Epidermal melanocyte (primary cell): ENCODE measurements at regions not wholly inside any gene's neighbourhood (a gene's known extent, or its start where the extent isn't known, plus 50 kb on each side); places are given as distances from the start of the nearest gene placed in this dataset.

Source experiments
- DNase-seq: peaks from one replicate; pipeline ENCODE4 v3.0.0; 2011; ENCODE audit warnings: low spot score; ENCODE audit not compliant: insufficient read length

DNA sequence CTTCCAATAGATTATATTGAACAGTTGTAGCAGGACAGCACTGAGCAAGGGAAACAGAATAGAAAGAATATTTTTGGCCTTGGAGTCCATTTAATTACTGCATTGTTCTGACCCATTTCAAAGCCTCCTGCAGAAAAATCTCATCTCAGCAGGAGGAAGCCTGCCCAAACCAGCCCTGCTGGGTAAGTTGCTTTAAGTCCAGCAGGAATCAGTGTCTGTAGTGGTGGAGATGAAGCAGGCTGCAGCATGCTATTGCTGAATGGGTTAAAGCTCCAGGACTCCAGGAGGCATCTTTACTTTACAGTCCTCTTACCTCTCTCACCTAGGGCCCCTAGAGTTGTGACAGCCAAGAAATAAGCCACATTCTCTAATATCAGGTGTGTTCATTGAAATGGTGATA is 380.3 kb upstream of the THBS1 start:
- DNase-seq: no peak

- no peak for DNase-seq
Observed at GRCh38 chr15:39202641-39203040, 378.2 kb upstream of the THBS1 start.

- DNase-seq: no peak
Observed at GRCh38 chr15:39204031-39204430, 376.8 kb upstream of the THBS1 start.

DNA sequence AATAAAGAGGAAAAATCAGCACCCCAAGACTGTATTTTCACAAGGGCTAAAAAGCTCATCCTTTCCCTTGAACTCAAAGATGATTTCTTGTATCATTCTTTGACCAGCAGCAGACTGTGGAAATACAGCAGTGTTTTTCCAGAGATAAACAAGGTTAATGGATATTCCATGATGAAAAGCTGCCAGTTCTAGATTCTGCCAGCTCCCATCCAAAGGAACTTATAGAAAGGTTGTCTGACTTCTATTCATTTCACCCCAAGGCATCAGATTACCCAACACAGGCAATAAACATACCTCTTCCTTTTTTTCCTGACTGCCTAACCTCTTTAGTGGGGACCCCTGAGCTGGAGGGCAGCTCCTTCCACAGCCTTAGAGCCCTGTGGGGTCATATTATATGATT is 375.8 kb upstream of the THBS1 start:
- no peak for DNase-seq

DNA sequence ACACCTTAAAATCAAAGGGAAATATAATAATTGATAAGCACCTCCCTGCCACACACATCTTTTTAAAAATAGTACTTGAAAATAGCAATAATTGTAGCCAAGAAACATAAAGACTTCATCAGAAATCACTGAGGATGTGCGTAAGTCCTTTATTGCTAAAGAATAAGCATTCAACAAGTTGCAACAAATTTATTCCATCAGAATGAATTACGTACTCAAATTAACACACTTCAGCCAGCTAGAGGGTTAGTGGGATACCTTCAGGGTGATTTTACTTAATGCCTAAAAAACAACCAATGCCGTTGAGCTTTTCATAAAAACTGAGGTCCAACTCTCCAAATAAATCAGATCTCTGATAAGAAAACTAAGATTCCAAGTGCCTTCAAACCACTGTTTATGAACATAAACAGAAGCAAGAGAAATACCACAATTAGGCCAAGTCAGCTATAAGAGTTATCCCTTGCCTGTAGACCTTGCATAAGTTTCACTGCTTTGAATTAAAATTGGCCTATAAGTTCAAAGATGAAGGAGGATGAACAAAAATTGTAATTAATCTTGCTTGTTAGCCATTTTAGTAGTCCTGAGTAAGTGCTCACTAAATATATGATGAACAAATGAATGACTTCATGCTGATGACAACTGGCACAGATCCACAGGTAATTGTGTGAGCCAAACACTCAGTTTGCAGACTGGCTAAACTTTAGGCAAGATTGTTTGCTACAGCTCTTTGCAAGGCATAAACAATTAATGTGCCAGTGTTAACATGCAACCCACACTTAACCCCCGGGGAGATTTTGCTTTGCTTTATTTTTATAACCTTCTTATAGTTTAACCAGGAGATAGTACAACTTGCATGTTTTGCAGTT is 375.1 kb upstream of the THBS1 start:
- DNase-seq: no peak

GRCh38 chr15:39207532-39208115 is 373.3 kb upstream of the THBS1 start:
- DNase-seq: no peak

DNA sequence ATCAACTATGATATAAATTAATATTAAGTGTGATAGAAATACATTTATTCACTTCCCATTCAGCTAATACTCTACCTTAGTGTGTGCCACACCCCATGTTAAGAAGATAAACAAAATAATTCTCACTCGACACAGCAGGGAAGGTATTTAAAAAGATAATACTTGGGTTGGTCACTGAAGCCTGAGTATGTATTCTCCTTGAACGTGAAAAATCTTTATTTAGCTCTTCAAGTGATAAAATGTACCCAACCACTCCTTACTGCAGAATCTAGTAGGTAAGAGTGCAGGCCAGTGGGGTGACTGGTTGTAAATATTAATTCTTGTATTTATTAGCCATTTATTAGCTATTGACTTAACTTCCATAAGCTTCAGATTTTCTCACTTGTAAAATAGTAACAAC is 372.7 kb upstream of the THBS1 start:
- DNase-seq: no peak

- no peak for DNase-seq
Observed at GRCh38 chr15:39209548-39210211, 371.2 kb upstream of the THBS1 start.

DNA sequence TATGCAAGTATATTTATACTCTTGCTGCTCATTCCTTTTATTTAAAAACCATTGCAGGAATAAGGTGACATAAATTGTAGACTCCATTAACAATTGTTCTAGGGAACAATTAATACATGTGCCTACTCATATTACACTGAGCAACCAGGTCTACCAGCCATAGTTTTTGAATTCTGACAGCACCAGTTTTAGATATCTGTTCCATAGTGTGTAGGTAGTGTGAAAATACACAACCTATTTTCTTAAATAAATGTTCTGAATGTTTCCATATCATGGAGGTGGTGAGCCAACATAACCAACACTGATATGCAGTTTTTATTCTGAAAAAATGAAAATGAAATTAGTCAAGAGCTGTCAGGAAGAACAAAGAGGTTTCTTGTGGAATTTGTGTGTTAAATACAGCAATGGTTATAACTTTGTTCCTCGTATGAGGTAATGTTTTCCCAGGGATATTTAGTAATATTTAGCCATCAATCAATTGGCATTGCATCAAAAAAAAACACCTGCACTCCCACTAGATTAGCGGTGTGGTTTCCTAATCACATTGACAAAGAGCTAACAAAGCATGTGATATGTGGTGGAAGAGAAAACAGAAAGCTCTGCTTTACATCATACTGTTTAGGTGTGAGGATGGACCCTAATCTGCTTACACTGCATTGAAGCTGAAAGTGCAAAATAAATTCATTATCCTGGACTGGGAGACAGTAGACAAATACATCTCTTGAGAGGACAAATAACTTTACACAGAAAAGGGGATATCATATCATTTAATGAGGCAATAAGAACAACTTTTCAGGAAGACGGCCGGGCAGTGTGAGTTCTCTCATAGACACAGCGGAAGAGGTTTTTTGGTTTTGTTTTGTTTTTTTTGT is 369.5 kb upstream of the THBS1 start:
- no peak for DNase-seq

GRCh38 chr15:39213385-39213840 is 367.5 kb upstream of the THBS1 start:
- DNase-seq: peak; percentile 23

- DNase-seq: no peak
Observed at GRCh38 chr15:39215015-39215414, 365.9 kb upstream of the THBS1 start.

DNA sequence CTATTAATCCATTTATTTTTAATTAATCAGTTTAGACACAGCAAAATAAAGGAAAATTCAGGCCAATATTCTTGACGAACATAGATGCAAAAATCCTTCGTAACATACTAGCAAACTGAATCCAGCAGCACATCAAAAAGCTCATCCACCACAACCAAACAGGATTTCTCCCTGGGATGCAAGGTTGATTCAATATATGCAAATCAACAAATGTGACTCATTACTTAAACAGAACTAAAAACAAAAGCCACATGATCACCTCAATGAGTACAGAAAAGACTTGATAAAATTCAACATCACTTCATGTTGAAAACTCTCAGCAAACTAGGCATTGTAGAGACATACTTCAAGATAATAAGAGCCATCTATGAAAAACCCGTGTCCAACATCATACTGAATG is 364.1 kb upstream of the THBS1 start:
- no peak for DNase-seq

GRCh38 chr15:39219608-39220007 is 361.3 kb upstream of the THBS1 start:
- DNase-seq: no peak

DNA sequence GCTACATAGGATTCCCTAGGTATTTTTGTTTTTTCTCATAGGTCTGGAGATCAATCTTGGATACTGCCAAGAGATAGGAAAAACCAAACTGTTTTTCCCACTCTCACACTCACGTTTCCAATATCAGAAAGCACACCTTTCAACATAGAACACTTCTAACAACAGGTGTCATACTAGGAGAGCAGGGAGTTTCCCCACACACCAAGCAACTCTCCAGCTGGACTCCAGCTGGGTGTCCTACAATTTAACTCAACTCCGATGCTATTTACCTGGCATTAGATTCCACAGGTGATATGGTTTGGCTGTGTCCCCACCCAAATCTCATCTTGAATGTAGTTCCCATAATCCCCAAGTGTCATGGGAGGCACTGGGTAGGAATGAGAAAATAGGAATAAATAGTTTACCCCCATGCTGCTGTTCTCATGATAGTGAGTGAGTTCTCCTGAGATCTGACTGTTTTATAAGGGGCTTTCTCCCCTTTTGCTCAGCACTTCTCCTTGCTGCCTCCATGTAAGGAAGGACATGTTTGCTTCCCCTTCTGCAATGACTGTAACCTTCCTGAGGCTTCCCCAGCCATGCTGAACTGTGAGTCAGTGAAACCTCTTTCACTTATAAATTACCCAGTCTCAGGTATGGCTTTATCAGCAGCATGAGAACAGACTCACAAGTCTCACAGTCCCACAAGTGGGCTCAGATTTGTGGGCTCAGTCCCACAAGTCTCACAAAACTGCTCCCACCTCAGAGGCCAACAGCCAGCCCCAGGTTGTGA is 354.5 kb upstream of the THBS1 start:
- no peak for DNase-seq

GRCh38 chr15:39227001-39227400 is 353.9 kb upstream of the THBS1 start:
- DNase-seq: no peak

DNA sequence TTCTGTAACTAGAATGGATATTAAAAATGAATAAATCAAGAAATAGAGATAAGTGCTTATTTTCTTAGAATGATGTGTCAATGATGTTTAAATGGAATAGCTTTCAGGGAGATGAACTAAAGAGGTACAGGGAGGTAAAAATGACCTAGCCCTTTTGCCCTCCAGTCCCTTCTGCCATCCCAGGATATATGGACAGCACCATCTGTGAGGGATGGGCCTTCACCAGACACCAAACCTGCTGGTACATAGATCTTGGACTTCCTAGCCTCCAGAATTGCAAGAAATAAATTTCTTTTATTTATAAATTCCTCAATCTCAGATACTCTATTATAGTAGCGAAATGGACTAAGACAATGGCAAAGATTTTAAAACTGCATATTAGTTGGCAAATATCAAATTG is 352.0 kb upstream of the THBS1 start:
- no peak for DNase-seq

DNA sequence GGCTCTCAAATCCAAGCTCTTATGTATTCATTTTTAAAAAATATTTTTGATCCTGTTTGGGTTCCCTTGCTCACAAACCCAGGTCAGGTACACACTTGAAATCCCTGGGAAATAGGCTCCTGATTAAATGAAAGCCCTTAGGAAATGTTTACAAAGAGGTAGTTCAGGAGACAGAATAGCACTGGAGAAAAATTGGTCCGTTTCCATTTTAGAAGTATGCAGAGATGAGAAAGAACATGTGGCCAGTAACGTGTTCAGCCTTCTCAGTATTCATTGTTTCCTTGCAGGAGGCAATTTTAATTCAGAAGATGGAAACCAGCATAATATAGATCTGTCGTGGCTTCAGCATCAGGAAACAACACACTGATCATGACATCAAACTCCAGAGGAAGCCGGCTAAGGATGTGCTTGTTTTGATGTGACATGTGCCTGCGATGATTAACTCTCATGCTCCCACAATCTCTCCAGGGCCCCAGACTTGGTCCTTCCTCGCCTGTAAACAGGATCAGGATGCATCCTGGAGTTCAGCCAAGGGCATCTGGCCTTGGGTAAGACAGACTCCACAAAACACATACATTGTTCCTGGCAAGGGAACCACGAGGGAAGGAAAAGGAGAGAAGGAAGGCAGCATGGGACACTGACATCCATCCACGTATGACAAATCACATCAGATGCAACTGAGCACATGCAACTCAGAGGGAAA is 350.5 kb upstream of the THBS1 start:
- DNase-seq: no peak

DNA sequence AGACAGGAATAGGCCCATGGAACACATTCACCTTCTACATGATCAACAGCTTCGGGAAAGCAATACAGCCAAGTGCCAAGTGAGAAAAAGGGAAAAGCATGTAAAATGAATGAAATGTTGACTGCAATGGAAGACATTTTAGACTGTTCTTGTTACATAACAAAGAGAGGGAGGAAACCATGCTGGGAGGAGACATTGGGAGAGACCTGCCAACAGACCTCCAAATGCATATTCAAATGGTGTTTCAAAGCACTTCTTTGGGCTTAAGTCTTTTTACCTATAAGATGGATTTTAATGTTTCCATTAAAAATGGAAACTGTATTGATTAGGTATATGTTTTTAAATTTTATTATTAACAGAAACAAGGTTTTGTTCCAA is 350.0 kb upstream of the THBS1 start:
- no peak for DNase-seq

GRCh38 chr15:39232512-39232911 is 348.4 kb upstream of the THBS1 start:
- DNase-seq: peak; percentile 74
